H4 (cell line): ENCODE measurements at regions not wholly inside any gene's neighbourhood (a gene's known extent, or its start where the extent isn't known, plus 50 kb on each side); places are given as distances from the start of the nearest gene placed in this dataset.

ENCODE experiments used
- DNase-seq: peaks from one replicate; pipeline ENCODE4 v3.0.0-alpha.2; 2015; ENCODE audit warnings: low spot score

DNA sequence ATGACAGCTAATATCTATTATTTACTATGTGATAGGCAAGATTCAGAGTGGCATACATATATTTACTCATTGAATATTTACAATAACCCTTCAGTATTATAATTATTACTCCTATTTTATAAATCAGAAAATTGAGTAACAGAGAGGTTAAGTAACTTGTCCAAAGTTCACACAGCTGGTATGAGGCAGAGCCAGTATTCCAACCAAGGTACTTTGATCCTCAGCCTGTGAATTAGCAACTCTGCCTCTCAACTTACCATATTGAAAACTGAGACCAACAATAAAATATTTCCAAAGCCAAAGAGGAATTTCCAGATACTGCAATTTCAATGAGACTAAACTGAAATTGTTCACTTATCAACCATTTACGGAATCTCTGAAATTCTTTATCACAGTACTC is 67.9 kb upstream of the TSLP start:
- DNase-seq, result no peak

DNA sequence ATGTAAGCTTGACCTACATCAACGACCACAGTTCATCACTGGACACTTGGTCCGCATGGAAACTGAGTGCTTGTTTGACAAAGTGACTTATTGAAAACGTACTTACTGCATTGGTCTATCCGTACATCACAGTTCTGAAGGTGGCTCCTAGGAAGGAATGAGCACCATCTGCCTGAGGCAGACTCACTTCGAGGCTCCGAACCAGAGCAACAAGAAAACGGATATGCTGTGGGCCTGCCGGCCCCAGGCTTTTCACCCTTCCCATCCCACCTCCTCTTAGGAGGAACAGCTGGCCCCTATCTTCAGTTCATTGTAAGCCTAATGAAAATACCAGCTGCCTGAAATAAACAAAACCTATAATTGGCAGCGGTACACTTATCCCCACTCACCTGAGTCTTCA is 67.2 kb upstream of the TSLP start:
- DNase-seq, result no peak

DNA sequence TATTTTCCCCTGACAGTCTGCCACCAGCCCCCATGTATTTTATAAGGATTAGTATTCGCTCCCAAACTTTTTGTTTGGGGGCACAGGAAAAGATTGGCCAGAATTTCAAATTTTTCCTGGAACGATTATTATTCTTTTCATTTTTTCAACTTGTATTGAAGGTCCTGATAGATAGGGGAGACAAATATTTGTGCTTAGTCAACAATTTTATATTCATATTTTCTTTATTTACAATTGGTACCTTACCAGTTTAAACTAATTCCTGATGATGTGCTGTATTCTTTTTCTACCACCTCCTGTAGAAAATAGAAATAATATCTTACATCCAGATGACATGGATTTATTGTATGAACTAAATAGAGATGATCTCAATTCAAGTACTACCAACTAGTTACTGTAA is 60.7 kb upstream of the TSLP start:
- DNase-seq, result no peak

DNA sequence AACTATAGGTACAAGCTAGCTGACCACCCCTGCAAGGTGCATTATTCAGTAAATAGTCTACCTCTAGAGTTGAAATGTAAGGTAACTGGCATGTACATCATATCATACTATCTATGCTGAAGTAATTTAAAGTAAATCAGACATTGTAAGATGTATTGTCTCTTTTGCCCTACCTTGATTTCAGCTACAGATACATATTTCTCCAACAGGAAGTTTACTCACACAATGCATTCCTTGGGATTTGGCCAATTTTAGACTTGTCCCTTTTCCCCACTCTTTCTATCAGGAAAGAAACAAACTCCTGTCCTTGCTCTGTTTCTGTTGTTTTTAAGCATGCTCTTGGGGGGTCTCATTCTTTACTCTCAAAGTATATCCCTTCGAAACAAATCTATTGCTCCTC is 58.5 kb upstream of the TSLP start:
- no peak for DNase-seq

DNA sequence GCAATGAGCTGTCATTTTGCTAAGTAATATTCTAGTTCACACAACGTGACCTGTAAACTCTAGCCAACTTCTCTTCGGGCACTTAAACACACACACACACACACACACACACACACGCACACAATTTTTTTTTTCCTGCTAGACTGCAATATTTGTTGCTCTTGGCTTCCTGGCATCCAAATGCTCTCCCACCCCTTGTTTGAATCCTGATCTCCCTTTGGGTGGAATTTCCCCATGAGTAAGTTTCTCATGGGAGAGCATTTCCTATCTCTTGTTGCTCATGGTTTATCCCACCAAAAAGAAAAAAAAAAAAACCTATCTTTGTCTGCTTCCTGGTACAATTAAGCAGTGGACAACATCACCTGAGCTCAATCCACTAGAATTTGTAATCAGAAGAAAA is 54.7 kb upstream of the TSLP start:
- DNase-seq, result no peak

DNA sequence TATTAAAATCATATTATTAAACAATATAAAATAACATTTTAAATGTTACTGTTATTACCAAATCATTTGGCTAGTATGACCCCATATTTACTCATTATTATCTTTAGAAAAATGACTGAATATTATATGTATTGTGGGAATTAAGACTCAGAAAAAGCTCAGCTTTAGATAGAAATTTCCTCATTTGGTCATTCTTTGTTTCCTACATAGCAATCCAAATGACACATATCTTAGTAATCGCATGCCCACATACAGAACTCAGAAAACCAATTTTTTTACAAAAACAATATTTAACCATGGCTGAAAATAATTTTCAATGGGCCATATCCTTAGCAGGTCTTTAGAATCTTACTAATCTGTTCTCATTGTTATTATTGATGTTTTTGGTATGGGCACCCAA is 53.8 kb upstream of the TSLP start:
- no peak for DNase-seq
